Prostate gland (tissue), 1 donor: ENCODE measurements at regions not wholly inside any gene's neighbourhood (a gene's known extent, or its start where the extent isn't known, plus 50 kb on each side); places are given as distances from the start of the nearest gene placed in this dataset.

Experiments
- POLR2A ChIP-seq: fragments of 450-650 bp; IDR thresholded peaks from one replicate; pipeline ENCODE4 v1.6.1; 2016; ENCODE audit warnings: antibody characterized with exemption, mild to moderate bottlenecking
- POLR2AphosphoS5 ChIP-seq: sonication (generic); formaldehyde crosslinking; IDR thresholded peaks from one replicate; pipeline ENCODE4 v1.6.1; 2017; ENCODE audit warnings: antibody characterized with exemption

DNA sequence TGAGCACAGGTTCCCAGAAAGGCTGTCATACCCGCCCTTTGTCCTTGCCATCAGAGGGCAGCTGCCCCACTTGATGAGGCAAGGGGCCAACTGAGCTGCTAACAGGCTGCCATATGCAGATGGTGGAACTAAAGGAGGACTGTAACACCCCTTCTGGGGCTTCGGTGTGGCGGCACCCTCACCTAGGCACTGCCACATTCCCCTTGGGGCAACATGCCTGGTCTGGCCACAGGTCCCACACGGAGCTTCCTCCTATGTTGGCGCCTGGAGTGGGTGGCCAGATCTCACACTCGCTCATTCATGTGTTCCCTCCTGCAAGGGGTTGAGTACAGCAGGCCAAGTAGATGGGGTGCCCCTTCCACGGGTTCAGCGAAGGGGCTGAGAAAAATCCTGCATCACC is 777.4 kb upstream of the CHD1 start:
- no peak for TF ChIP-seq POLR2A
- no peak for TF ChIP-seq POLR2AphosphoS5
